ENCODE measurements at regions not wholly inside any gene's neighbourhood (a gene's known extent, or its start where the extent isn't known, plus 50 kb on each side); places are given as distances from the start of the nearest gene placed in this dataset.

DNA sequence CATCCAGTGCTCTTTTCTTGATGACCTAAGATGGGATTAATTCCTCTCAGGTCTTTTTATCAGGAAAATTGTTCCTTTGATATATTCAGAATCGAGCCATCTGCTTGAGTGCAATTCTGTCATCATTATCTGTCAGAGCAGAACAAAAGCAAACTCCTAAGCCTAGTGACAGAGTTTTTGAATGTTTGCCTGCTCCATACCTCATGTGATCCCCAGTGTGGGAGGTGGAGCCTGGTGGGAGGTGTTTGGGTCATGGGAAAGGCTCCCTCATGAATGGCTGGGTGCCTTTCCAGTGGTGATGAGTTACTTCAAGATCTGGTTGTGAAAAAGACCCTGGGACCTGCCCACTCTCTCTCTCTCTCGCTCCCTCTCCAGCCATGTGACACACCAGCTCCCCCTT is 628.2 kb downstream of the CDH11 start:
- TF ChIP-seq, protein P1, sequence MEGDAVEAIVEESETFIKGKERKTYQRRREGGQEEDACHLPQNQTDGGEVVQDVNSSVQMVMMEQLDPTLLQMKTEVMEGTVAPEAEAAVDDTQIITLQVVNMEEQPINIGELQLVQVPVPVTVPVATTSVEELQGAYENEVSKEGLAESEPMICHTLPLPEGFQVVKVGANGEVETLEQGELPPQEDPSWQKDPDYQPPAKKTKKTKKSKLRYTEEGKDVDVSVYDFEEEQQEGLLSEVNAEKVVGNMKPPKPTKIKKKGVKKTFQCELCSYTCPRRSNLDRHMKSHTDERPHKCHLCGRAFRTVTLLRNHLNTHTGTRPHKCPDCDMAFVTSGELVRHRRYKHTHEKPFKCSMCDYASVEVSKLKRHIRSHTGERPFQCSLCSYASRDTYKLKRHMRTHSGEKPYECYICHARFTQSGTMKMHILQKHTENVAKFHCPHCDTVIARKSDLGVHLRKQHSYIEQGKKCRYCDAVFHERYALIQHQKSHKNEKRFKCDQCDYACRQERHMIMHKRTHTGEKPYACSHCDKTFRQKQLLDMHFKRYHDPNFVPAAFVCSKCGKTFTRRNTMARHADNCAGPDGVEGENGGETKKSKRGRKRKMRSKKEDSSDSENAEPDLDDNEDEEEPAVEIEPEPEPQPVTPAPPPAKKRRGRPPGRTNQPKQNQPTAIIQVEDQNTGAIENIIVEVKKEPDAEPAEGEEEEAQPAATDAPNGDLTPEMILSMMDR (conservative IDR thresholded peaks at IDR 0.05): no peak
- TF ChIP-seq ZFX (IDR thresholded peaks at IDR 0.05): no peak

Measured in C4-2B (cell line).